SH-SY5Y (cell line): ENCODE measurements at regions not wholly inside any gene's neighbourhood (a gene's known extent, or its start where the extent isn't known, plus 50 kb on each side); places are given as distances from the start of the nearest gene placed in this dataset.

ENCODE experiments used
- GATA2 ChIP-seq: IDR thresholded peaks from 2 replicates; pipeline ENCODE4 v1.6.1; 2011; ENCODE audit warnings: mild to moderate bottlenecking, low read depth, low read length
- GATA3 ChIP-seq: IDR thresholded peaks from 2 replicates; pipeline ENCODE4 v1.6.1; 2011; ENCODE audit warnings: low read depth, mild to moderate bottlenecking, low read length, moderate library complexity

- TF ChIP-seq GATA2 = no peak
- TF ChIP-seq GATA3 = no peak
These were observed 62.4 kb downstream of the ARL6IP4 start for GRCh38 chr12:123042833-123043232.
